GM12891 (cell line): ENCODE measurements at regions not wholly inside any gene's neighbourhood (a gene's known extent, or its start where the extent isn't known, plus 50 kb on each side); places are given as distances from the start of the nearest gene placed in this dataset.

ENCODE experiments used
- POLR2A ChIP-seq: IDR thresholded peaks from 2 replicates; pipeline ENCODE4 v1.6.1; 2011; ENCODE audit warnings: low read depth, low read length, control low read depth
- POLR2AphosphoS5 ChIP-seq: IDR thresholded peaks from 2 replicates; pipeline ENCODE4 v1.6.1; 2011; ENCODE audit warnings: low read depth, low read length, control low read depth
- TAF1 ChIP-seq: IDR thresholded peaks from 2 replicates; pipeline ENCODE4 v1.6.1; 2011; ENCODE audit warnings: low read depth, low read length, control low read depth

DNA sequence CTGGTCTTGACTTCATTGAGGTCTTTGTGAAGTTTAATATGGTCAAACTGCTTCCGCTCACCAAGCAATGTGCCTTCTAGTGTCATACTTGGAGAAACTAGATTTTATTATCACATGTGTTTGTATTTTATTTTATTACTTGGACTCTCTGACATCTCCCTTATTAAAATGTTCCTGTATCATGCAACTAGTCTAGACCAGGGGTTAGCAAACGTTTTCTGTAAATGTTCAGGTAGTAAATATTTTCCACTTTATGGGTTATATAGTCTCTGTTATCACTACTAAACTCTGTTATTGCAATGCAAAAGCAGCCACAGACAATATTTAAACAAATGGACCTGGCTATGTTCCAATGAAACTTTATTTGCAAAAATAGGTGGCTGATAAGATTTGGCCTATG, 443.8 kb downstream of the MID1IP1 start:
- no peak for TF ChIP-seq POLR2A
- TF ChIP-seq POLR2AphosphoS5 = no peak
- TF ChIP-seq TAF1 = no peak
